ENCODE measurements at regions not wholly inside any gene's neighbourhood (a gene's known extent, or its start where the extent isn't known, plus 50 kb on each side); places are given as distances from the start of the nearest gene placed in this dataset.
"Not testable (repeated sequence)": the region's sequence is repeated elsewhere in the genome, so short reads cannot be mapped to it uniquely, and the experiment has no call there.

DNA sequence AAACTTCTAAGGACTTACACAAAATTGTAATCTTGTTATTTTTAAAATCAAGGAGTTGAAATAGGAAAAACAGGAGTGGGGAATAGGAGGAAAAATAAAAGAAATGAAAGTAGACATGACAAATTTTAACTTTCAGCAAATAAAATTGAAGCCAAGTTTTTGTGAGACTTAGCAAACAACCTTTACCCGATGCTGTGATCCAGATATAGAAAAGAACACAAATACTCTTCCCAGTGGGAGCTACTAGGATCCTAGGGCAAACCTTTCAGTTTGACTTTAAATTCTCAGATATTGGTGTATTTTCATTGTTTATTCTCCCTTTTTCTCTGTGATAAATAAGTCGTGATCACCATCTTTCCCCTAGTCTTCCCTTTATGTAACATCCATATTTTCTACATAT, 968.7 kb upstream of the CITED2 start:
- DNase-seq, result no peak

DNA sequence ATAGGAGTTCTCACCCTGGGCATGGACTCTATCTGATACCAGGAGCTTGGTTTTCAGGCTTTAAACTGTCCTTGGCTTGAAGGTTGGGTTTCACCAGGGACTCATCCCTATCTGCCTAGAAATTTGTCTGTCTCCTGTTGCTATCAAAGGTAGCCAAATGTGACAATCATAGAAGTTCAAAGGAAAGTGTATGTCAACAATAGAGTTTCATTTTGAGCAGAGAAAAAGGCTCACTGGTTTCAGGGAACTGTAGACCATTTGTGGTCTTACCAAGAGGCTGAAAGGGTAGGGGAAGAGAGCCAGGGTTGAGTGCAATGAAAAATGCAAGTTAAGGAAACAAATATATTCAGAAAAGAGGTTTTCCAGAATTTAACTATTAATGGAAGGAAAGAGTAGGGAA, 966.8 kb upstream of the CITED2 start:
- no peak for DNase-seq

DNA sequence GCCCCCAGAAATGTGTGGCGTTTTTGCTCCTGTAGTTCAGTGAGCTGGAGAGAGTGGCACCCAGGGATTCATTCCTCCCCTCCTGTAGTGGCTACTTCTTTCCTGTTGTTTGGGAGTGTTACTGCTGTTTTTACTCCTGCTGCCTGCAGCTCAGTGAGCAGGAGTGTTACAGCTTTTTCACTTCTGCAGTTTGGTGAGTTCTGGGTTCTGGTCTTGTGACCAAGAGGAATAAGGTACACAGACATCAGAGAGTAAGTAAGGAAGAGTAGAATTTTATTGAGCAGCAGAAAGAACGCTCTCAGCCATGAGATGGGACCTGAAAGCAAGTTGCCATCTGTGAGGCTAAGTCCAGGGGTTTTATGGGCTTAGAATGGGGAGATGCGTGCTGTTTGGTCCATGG, 966.3 kb upstream of the CITED2 start:
- DNase-seq, result no peak

DNA sequence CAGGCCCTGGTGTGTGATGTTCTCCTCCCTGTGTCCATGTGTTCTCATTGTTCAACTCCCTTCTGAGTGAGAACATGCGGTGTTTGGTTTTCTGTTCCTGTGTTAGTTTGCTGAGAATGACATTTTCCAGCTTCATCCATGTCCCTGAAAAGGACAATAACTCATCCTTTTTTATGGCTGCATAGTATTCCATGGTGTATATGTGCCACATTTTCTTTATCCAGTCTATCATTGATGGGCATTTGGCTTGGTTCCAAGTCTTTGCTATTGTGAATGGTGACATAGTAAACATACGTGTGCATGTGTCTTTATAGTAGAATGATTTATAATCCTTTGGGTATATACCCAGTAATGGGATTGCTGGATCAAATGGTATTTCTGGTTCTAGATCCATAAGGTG, 964.6 kb upstream of the CITED2 start:
- DNase-seq, result not testable (repeated sequence)

DNA sequence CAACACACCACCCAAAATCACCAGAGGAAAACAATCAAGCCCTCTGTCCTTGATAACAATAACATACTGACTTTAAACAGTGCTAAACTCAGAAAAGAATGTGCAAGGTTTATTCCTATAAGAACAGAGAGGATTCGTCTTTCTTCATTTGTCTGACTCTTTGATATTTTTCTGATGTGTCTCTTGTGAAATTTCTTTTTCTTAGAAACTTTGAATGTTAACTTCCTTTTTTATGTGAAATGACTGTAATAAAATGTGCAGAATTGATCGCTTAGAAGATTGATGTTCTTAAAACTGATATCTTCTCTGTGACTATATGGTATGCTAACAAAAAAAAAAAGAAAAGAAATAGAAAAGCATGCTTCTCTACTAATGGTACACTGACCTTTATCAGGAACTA, 947.4 kb upstream of the CITED2 start:
- DNase-seq, result no peak

DNA sequence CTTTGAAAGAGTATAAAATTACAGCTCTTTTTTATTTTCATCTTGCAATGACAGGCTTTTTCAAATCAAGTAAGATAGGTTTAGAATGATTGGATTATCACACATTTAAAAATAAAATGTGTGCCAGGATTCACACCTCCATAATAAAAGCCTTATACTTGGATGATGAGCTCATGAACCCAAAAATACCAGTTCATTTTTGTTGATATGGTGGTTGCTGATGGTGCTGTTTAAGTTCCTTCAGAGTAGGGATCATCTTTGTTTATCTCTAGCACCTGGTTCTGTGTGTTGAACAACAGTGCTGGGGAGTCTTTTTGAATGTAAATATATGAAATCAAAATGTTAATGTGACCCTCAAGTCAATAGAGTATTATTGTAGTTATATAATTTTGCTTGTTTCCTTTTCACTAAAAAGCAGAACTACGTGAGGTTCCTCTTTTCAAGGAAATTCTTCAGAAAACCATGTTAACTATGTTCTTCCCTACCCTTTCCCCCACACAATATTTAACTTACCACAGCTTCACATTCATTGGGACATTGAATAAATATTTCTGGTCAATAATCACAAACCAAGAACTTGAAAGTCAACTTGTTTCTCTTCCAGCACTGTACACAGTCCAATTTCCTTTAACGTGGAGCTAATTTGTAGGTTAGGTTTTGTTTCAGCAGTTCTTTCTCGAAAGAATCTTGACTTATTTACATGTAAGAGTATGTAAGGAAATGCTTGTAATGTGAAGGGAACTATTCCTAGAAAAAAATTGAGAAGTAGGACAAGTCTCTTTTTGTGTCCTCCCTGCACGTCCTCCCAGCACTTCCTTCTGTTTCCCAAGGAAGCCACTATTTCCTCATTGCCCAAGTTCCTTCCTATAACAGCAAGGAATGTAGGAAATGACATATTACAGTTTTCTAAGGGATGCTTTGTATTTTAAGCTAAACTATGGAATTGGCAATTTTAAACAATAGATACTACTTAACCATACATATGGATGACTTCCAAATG, 945.9 kb upstream of the CITED2 start:
- no peak for DNase-seq

DNA sequence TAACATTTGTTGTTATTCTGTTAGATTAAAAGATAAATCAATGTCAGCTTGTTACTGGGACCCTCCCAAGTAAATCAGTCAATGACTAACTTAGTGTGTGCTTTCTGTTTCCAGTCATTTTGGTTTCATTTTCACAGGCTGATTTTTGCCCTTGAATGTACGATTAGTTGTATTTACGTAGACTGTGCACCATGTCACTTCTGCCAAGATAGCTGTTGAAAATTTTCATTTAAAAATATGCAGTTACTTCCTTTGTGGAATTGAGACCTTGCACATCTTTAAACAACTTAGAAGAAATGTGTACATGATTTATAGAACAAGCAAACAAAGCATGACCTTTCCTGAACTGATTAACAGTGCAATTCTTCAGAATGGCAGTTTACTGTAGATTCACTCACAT, 944.8 kb upstream of the CITED2 start:
- no peak for DNase-seq

DNA sequence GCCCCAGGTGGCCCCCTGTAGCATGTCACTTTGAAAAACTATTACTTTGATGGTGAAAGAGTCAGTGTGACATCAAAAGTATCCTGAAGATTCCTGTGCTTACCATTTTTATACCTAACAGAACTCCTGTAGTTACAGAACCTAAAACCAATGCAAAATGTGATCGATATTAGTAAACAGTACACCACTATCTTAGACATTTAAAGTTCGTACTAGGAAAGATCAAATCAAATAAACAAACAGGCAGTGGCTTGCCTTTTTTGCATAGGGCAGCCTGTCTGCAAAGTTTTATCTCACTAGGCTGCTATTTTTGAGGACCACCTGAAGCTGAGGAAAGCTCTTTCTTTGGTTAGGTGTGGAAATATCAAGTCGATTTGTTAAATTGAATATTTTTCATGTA, 944.0 kb upstream of the CITED2 start:
- DNase-seq, result no peak

DNA sequence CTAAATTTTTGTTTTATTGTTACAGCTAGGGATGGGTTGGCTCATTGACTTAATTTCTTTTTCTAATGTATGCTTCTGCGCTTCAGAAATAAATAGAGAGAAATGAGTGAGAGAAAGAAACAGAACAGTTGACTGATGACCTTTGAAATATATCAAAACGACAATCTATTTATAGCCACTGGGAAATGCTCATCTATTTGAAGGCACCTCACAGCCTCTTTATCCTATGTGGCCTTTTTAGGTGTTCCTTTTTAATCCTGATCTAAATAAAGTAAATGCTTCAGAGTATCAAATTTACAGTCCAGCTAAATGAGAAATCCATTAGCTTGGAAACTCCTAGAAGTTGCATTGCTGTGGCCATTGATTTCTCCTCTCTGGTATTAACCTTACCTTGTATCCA, 943.5 kb upstream of the CITED2 start:
- no peak for DNase-seq

DNA sequence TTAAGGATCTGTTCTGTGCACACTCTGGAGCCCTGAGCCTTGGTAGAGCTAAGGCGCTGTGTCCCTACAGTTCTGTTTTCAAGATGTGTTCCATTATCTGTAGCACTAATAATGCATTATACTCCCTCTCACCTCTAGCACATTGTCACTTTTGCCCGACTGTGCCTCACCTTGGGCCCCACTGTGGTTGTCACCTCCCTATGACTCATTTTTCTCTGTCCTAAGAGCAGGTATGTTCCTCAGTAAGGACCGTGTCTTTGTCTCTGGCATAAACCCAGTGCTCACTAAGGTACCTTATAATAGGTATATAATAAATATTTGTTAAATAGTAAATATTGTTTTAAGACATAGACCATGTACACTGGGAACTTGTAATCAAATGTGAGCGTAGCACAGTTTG, 942.5 kb upstream of the CITED2 start:
- no peak for DNase-seq

DNA sequence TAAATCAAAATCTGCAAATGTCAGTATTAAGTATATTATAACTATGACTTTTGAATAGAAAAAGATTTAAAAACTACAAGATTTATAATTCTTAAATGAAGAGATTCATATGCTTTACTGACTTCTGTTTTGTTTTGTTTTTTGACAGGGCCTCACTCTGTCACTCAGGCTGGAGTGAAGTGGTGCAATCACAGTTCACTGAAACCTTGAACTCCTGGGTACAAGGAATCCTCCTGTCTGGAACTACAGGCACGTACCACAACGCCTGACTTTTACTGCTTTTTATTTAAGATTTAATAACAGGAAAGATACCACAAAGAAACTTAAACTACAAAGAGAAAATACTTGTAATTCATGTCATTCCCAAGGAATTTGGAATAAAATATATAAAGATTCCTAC, 940.2 kb upstream of the CITED2 start:
- no peak for DNase-seq

DNA sequence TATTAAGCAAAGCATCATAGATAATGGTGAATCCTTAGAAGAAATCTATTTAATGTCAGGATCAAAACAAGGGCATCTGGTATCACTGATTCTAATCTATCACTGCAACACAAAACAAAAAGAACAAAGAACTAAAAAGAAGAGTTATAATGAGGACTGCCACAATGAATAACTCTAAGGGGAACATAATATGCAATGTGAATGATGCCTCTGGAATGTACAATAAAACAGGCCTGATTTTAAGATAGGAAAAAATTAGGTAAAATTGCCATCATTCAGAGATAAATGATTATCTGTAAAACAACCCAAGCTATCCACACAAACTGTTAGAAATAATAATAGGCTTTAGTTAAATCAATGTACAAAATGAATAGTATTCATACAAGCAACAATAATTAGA, 936.7 kb upstream of the CITED2 start:
- no peak for DNase-seq

DNA sequence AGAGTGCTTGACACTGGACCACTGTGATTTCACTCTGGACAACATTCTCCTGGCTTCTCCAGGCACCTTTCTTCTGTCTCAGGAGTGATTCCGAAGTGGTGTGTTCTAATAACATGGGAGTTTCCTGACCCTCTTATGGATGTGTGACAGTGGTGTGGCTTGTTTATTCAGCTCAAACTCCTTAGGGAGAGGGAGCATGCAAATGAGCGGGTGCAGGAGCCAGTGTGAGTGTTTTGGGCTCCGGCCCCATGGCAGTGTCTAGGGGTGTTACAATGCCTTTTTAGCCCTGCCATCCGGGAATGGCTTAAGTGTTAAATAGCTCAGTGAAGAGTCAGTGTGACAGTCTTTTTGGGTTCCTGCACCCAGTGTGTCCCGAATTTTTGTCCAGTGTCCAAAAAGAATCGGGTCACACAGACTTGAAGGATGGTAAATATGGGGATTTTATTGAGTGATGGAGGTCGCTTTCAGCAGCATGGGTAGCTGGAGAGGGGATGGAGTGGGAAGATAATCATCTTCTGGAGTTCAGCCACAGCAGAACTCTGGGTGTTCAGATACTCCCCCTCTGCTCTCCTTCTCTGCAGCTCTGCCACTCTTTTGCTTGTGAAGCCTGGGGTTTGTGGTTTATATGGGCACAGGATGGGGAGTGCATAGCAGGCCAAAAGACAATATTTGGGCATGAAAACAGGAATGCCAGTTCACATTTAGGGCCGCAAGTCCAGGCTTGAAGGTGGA, 928.9 kb upstream of the CITED2 start:
- DNase-seq, result no peak

DNA sequence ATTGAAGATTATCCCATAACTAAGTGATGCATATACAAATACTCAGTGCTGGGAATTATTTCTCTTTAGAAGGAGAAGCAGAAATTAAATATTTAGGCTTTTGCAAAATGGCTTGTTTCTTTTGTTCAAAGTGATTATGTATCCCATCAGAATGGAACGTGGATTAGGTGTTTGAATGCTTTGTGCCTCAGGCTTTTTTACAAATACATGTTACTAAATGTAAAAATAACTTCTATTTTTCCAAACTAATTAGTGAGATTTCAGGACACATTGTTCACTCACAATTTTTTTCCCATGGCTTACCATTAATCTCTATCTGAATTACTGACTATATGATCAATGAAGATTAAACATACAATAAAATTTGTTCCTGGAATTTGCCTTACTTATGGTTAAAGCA, 925.9 kb upstream of the CITED2 start:
- no peak for DNase-seq

DNA sequence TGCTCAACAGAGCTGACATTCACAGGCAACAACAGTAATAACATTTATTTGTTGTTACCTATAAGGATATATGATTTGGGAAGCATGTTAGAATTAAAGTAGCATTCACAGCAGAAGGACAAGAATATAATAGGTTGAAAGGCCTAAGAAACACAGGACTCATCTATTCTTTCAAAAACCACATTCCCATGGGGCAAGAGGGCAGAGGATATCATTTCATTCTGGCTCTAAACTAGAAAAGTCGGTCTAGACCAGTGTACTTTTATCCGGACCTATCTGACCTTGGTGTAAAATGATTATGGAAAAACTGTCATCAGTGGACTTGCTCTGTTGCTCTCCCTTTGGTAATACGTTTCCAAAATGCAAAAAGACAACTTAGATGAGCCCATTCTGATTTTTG, 914.7 kb upstream of the CITED2 start:
- no peak for DNase-seq

DNA sequence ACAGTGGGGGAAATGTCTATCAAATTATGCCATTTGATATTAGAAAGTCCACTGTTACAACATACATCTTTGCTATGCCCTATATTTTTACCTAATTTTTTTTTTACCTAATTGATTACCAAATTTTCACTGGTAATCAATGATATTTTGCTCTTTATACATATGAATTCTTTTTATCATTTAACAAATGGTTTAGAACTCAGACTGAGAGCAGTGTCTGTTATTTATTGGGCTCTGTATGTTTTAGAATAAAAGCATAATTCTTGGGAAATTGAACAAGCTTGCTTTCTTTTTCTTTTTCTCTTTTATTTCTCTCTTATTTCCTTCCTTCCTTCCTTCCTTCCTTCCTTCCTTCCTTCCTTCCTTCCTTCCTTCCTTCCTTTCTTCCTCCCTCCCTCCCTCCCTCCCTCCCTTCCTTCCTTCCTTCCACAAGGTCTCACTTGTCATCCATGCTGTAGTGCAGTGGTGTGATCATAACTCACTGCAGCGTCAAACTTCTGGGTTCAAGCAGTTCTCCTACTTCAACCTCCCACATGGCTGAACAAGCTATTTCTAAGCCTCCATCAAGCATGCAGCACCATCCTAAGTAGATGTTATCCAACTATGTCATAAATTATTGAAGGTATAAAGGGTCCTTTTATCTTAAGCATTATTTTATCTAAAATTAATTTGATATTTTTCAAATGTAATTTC, 911.7 kb upstream of the CITED2 start:
- DNase-seq, result no peak

DNA sequence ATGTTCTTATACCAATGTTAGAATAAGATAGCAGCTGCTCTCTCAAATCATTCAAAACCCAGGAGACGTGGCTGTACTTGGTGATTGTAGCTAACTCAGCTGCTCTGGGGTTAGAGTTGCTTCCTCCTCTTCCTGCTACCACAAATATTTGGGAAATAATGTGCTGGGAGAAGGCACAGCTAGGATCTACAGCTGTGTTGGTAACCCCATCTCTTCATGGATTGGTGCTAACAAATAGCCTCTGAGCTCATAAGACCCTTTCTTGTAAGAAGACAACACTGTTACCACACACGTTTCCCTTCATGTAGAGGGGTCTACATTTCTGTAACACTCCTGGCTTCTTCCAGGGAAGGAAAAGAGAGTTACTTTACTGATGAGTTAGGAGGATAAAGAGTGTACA, 911.0 kb upstream of the CITED2 start:
- no peak for DNase-seq

DNA sequence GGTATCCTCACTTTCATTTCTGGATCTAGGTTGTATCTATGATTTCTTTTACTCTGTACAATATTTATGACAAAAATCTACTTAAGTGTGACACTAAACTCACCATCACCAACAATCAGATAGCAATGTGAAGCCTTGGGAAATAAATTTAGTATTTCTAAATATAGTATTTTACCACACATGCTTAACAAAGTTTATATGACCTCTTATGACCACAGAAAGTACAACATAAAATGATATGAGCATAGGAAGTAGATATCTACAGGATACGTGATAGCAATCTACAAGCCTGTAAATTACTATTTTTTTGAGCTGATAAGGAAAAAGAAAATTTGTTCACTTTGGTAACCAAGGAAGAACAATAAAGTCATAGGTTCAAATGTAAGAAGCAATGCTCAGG, 910.4 kb upstream of the CITED2 start:
- DNase-seq, result no peak

DNA sequence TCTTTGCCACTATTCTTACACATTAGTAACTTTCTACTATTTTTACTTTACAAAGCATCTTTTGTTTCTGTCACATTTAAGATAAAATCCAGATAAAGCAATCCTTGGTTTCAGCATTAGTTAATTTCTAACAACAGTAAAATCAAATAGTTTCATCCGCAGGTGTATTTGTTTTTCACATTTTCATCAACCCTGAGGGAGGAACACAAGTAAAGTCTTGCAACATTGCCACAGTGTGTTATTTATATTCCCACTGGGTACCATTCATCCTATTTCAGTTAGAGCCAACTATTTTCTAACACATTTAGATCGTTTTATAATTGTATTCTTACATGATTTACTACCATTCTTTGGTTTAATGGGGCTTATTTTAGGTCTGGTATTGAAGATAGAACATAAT, 908.7 kb upstream of the CITED2 start:
- no peak for DNase-seq

DNA sequence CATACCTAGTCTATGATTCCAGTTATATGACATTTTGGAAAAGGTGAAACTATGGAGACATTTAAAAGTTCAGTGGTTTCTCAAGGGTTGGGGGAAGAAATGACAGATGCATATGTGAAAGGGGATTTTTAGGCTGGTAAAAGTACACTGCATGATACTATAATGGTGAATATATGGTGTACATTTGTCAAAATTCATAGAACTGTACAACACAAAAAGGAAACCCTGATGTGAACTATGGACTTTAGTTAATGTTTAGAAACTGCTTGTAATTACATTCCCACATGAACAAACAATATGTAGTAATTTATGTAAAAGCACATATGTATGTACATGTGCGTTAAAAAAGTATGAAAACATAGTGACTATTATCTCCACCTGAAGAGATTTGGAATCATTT, 907.3 kb upstream of the CITED2 start:
- no peak for DNase-seq

DNA sequence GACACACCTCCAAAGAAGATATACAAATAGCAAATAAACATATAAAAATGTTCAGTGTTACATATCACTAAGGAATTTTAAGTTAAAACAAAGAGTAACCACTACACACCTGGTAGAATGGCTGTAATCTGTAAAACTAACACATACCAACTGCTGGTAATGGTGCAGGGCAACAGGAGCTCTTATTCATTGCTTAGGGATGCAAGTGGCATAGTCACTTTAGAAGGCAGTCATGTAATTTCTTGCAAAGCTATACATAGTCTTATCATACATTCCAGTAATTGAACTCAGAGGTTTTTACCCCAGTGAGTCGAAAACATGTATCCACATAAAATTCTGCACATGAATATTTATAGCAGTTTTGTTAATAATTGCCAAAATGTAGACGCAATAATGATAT, 906.8 kb upstream of the CITED2 start:
- DNase-seq, result no peak

DNA sequence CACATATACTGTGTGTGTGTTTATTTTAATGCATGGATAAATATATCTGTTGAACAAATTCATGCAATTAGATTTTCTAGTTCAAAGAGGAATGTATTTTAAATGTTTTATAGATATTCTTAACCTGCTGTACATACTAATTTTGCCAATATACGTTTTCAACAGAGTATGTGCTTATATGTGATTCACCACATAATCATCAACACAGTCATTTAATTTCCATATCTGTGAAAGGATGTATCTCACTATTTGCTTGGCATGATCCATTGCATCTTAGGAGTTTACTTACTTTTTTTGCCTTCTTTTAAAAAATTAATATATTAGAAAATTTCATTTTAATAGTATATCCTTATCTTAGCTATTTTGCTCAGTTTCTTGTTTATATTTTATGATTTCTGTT, 902.3 kb upstream of the CITED2 start:
- no peak for DNase-seq

DNA sequence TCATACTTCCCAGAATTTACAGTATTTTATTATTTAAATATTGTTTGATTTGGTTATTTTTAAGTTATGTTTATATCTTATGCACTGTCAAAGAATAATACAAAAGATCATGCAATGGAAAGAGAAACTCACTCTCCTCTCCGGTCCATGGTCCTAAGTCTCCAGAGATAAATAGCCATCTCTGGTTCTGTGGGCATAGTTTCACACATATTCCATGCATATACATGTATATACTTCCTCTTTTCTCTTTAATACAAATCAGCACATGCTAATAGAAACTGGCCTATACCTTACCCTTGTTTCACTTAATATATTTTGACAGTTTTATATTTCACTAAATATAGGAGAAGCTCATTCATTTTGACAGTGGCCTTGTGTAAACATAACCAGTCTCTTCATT, 901.7 kb upstream of the CITED2 start:
- no peak for DNase-seq

DNA sequence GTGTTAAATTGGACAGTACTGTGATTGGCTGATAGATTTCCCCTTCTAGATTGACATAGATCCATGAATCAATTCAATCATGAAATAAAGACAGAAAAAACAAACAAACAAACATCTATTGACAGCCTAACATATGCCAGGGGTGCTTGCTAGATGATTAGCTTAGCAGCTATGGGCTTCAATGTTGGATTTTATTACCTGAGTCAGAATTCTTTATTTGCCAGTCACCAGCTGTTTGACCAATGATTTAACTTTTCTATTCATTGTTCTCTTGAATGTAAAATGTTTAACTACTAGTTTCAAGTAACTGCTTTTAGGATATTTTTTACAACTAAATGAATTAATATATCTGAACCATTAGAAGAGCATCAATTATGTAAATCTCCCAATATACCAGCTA, 901.3 kb upstream of the CITED2 start:
- DNase-seq, result no peak
